ENCODE measurements at regions not wholly inside any gene's neighbourhood (a gene's known extent, or its start where the extent isn't known, plus 50 kb on each side); places are given as distances from the start of the nearest gene placed in this dataset.

DNA sequence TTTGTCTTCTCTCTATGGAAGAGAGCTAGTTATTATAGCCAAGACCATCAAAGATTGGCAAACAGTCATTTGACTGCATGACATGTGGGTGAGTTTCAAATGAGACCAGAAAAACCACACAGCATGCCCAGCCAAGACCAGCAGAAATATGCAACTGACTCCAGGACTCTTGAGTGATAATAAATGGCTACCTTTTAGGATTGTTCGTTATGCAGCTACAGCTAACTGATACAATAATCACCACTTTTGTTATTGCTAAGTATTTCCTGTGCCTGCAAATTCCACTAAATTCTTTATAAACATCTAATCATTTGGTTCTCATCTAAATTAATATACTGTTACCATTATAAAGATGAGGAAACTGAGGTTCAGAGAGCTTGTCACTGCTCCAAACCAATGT is 528.4 kb upstream of the TBX3 start:
- Mint-ChIP-seq H3K27me3 (no peaks in the 10 kb centered on the region), H3K4me1 (no peaks in the 10 kb centered on the region), H3K4me3 (no peak overlapping the region), H3K9me3 (peaks cover 0 to 11% (median 0%) of the 10 kb centered on the region in 7 donors), H3K36me3 (no peaks in the 10 kb centered on the region), H3K27ac (no peak overlapping the region)
- Histone ChIP-seq H3K27me3 (ENCODE audit: control insufficient read depth, insufficient read depth, low read length) (no peaks in the 10 kb centered on the region), H3K36me3 (ENCODE audit: control insufficient read depth, insufficient read depth, low read length) (no peaks in the 10 kb centered on the region), H3K27ac (ENCODE audit: insufficient read depth, low read length, poor library complexity, severe bottlenecking) (no peak overlapping the region), H3K4me1 (ENCODE audit: control insufficient read depth, insufficient read depth, low read length, poor library complexity, severe bottlenecking) (no peaks in the 10 kb centered on the region), H3K4me3 (ENCODE audit: low read depth, low read length) (no peak overlapping the region), H3K9me3 (ENCODE audit: control insufficient read depth in 2 of 2, low read length in 2 of 2) (no peaks in the 10 kb centered on the region)
- DNase-seq = no peak
- ATAC-seq (ENCODE audit: low read depth in 2 of 2) = no peak

DNA sequence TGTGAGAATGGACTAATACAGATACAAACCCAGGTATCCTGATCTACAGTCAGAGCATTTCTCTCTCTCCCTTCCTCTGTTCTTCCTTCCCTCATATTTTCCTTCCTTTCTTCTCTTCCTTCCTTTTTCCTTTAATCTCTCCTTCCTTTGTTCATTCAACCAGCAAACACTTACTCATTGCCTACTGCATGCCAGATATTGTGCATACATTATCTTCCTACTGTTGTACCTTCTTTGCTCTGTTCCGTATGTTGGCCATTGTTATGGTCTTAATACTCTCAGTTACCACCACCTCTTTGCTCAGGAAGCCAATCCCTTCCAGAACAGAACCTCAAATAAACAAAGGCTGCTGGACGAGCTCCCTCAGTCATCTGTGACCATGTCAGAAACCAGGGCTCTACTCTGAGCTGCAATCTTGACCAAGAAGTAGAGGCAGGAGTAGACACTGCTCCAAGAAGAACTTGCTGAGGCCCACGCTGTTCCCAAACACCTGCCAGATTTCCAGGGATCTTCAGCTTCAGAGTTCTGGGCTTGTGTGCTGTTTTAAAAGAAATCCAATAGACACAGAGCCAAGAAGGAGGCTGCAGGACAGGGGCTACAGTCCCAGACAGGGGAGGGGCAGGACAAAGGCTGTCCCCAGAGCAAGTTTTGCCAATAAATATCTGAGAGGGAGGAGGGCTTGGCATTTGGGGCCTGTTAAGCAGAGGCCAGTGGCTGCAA is 526.7 kb upstream of the TBX3 start:
- H3K9me3 Mint-ChIP-seq = peaks cover 0 to 11% (median 2%) of the 10 kb centered on the region in 7 donors
- no peak overlapping the region for H3K27ac ChIP-seq (ENCODE audit: insufficient read depth, low read length, poor library complexity, severe bottlenecking)
- ATAC-seq (ENCODE audit: low read depth in 2 of 2) = no peak
- no peaks in the 10 kb centered on the region for H3K36me3 ChIP-seq (ENCODE audit: control insufficient read depth, insufficient read depth, low read length)
- H3K27ac Mint-ChIP-seq = no peak overlapping the region
- H3K27me3 ChIP-seq (ENCODE audit: control insufficient read depth, insufficient read depth, low read length) = no peaks in the 10 kb centered on the region
- no peaks in the 10 kb centered on the region for H3K9me3 ChIP-seq (ENCODE audit: control insufficient read depth in 2 of 2, low read length in 2 of 2)
- H3K4me1 ChIP-seq (ENCODE audit: control insufficient read depth, insufficient read depth, low read length, poor library complexity, severe bottlenecking) = no peaks in the 10 kb centered on the region
- no peak overlapping the region for H3K4me3 ChIP-seq (ENCODE audit: low read depth, low read length)
- H3K27me3 Mint-ChIP-seq = no peaks in the 10 kb centered on the region
- H3K4me1 Mint-ChIP-seq = no peaks in the 10 kb centered on the region
- no peaks in the 10 kb centered on the region for H3K36me3 Mint-ChIP-seq
- no peak for DNase-seq
- H3K4me3 Mint-ChIP-seq = no peak overlapping the region

DNA sequence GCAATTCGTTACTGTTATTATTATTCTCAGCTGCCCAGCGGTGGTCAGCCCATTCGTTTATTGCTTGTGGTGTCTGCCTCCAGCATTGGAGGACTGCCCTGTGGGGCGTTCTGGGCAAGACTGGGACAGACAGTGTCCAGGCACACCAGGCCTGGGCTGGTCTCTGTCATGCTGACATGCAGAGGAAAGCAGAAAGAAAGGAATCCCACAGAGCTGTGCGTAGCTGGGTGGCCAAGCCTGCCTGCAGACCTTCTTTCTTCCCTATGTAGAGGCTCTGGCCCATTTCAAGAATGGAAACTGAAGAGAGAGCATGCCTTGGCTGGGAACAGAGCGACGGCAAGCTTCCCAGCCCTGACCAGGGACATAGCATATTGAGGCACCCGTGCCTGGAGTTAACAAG is 525.3 kb upstream of the TBX3 start:
- Histone ChIP-seq H3K27ac (ENCODE audit: insufficient read depth, low read length, poor library complexity, severe bottlenecking) (no peak overlapping the region), H3K9me3 (ENCODE audit: control insufficient read depth in 2 of 2, low read length in 2 of 2) (no peaks in the 10 kb centered on the region), H3K4me1 (ENCODE audit: control insufficient read depth, insufficient read depth, low read length, poor library complexity, severe bottlenecking) (no peaks in the 10 kb centered on the region), H3K36me3 (ENCODE audit: control insufficient read depth, insufficient read depth, low read length) (no peaks in the 10 kb centered on the region), H3K4me3 (ENCODE audit: low read depth, low read length) (no peak overlapping the region), H3K27me3 (ENCODE audit: control insufficient read depth, insufficient read depth, low read length) (no peaks in the 10 kb centered on the region)
- Mint-ChIP-seq H3K27ac (no peak overlapping the region), H3K9me3 (peaks cover 0 to 11% (median 2%) of the 10 kb centered on the region in 7 donors), H3K4me3 (no peak overlapping the region), H3K27me3 (no peaks in the 10 kb centered on the region), H3K4me1 (no peaks in the 10 kb centered on the region), H3K36me3 (no peaks in the 10 kb centered on the region)
- DNase-seq (no peak), ATAC-seq (ENCODE audit: low read depth in 2 of 2) (no peak)

DNA sequence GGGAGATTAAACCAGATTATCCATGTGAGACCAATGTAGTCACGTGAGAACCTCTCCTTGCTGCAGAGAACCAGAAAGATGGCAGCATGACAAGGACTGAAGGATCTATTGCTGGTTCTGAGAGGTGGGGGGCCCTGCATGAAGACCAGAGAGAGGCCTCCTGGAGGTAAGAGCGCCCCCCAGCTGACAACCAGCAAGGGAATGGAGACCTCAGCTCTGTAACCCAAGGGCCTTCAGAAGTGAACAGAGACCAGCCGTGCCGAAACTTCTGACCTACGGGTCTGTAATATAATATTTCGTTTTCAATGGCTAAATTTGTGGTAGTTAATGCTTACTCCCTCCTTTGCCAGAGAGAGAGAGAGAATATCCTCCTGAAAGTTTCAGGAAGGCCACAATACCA is 524.1 kb upstream of the TBX3 start:
- Histone ChIP-seq H3K27ac (ENCODE audit: insufficient read depth, low read length, poor library complexity, severe bottlenecking) (no peak overlapping the region), H3K27me3 (ENCODE audit: control insufficient read depth, insufficient read depth, low read length) (no peaks in the 10 kb centered on the region), H3K4me1 (ENCODE audit: control insufficient read depth, insufficient read depth, low read length, poor library complexity, severe bottlenecking) (no peaks in the 10 kb centered on the region), H3K9me3 (ENCODE audit: control insufficient read depth in 2 of 2, low read length in 2 of 2) (no peaks in the 10 kb centered on the region), H3K4me3 (ENCODE audit: low read depth, low read length) (no peak overlapping the region), H3K36me3 (ENCODE audit: control insufficient read depth, insufficient read depth, low read length) (no peaks in the 10 kb centered on the region)
- Mint-ChIP-seq H3K27ac (no peak overlapping the region), H3K36me3 (no peaks in the 10 kb centered on the region), H3K27me3 (no peaks in the 10 kb centered on the region), H3K4me3 (no peak overlapping the region), H3K9me3 (peaks cover 0 to 9% (median 2%) of the 10 kb centered on the region in 7 donors), H3K4me1 (no peaks in the 10 kb centered on the region)
- no peak for DNase-seq
- ATAC-seq (ENCODE audit: low read depth in 2 of 2) = no peak

DNA sequence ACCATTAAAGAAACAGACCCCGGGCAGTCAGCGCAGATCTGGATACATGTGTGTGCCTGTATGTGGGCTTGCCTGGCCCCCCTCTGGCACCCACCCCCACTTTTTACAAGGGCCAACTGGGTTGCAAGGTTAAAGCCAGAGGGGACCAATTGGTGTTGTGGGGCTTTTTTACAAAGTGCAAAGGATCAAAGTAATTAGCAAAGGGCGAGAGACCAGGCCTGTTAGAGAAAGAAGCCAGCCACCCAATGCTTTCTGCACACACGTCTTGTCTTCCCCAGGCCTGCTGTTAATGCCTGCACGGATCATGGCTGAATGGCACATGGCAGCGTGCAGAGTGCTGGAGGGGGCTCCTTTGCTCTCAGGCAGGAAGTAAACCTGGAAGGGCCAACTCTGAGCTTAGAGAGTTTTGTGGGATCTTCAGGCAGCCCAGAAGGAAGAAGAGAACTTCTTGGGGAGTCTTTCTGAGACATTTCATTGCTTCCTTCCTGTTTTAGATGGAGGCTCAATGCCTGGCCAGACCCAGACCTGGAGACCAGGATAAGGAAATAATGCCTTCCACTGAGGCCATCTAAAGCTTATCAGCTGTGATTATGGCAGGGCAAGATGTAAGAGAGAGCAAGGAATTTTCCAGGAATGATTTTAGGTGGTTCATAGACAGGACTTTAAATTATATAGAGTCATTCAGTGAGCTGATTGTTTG is 523.4 kb upstream of the TBX3 start:
- Histone ChIP-seq H3K36me3 (ENCODE audit: control insufficient read depth, insufficient read depth, low read length) (no peaks in the 10 kb centered on the region), H3K27ac (ENCODE audit: insufficient read depth, low read length, poor library complexity, severe bottlenecking) (no peak overlapping the region), H3K4me1 (ENCODE audit: control insufficient read depth, insufficient read depth, low read length, poor library complexity, severe bottlenecking) (no peaks in the 10 kb centered on the region), H3K4me3 (ENCODE audit: low read depth, low read length) (no peak overlapping the region), H3K9me3 (ENCODE audit: control insufficient read depth in 2 of 2, low read length in 2 of 2) (no peaks in the 10 kb centered on the region), H3K27me3 (ENCODE audit: control insufficient read depth, insufficient read depth, low read length) (no peaks in the 10 kb centered on the region)
- H3K4me3 Mint-ChIP-seq = no peak overlapping the region
- no peaks in the 10 kb centered on the region for H3K4me1 Mint-ChIP-seq
- ATAC-seq (ENCODE audit: low read depth in 2 of 2) (no peak), DNase-seq (no peak)
- no peaks in the 10 kb centered on the region for H3K27me3 Mint-ChIP-seq
- peaks cover 0 to 13% (median 3%) of the 10 kb centered on the region in 7 donors for H3K9me3 Mint-ChIP-seq
- H3K27ac Mint-ChIP-seq = no peak overlapping the region
- no peaks in the 10 kb centered on the region for H3K36me3 Mint-ChIP-seq

DNA sequence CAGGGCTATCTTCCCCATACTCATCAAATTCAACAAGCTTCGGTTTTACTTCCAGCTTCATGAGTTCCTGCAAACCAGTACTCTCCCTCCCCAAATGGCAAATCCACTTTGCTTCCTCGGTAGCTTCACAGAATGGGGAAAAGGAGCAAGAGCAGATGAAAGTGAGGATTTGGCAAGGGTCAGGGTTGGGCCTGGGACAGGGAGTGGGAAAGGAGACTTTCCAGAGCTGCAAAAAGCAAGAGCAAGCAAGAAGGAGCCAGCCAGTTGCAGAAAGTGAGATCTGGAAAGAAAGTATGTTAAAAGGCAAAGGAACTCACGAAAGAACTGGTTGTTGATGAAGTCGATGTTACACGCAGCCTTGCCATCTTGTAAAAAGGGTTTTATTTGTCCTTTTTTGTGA is 522.8 kb upstream of the TBX3 start:
- Mint-ChIP-seq H3K4me3 (no peak overlapping the region), H3K9me3 (peaks cover 0 to 13% (median 4%) of the 10 kb centered on the region in 7 donors), H3K4me1 (no peaks in the 10 kb centered on the region), H3K27ac (no peak overlapping the region), H3K27me3 (no peaks in the 10 kb centered on the region), H3K36me3 (no peaks in the 10 kb centered on the region)
- H3K27ac ChIP-seq (ENCODE audit: insufficient read depth, low read length, poor library complexity, severe bottlenecking) = no peak overlapping the region
- no peak for ATAC-seq (ENCODE audit: low read depth in 2 of 2)
- no peak overlapping the region for H3K4me3 ChIP-seq (ENCODE audit: low read depth, low read length)
- no peaks in the 10 kb centered on the region for H3K36me3 ChIP-seq (ENCODE audit: control insufficient read depth, insufficient read depth, low read length)
- no peaks in the 10 kb centered on the region for H3K4me1 ChIP-seq (ENCODE audit: control insufficient read depth, insufficient read depth, low read length, poor library complexity, severe bottlenecking)
- no peaks in the 10 kb centered on the region for H3K9me3 ChIP-seq (ENCODE audit: control insufficient read depth in 2 of 2, low read length in 2 of 2)
- H3K27me3 ChIP-seq (ENCODE audit: control insufficient read depth, insufficient read depth, low read length) = no peaks in the 10 kb centered on the region
- DNase-seq = no peak

DNA sequence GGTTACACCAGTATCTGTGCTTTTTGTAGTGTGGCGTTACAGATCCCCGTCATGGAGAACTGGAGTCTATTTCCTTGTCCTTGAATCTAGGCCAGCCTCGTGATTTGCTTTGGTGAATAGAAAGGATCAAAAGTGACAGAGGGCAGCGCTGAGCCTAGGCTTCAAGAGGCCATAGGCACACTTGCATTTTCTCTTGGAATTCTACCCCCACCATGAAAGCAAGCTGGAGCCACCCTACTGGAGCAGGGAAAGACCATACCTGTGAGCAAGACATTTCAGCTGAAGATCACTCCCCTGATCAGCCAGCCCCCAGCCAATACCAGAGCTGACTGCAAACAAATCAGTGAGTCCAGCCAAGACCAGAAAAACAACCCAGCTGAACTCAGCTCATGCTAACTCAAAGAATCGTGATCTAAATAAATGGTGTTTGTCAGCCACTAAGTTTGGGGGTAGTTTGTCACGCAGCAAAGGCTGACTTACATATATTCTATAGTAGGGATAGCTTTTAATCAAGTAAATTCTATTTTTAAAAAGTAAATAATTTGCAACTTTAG is 521.9 kb upstream of the TBX3 start:
- H3K27me3 Mint-ChIP-seq = no peaks in the 10 kb centered on the region
- Histone ChIP-seq H3K9me3 (ENCODE audit: control insufficient read depth in 2 of 2, low read length in 2 of 2) (no peaks in the 10 kb centered on the region), H3K4me1 (ENCODE audit: control insufficient read depth, insufficient read depth, low read length, poor library complexity, severe bottlenecking) (no peaks in the 10 kb centered on the region), H3K27me3 (ENCODE audit: control insufficient read depth, insufficient read depth, low read length) (no peaks in the 10 kb centered on the region), H3K36me3 (ENCODE audit: control insufficient read depth, insufficient read depth, low read length) (no peaks in the 10 kb centered on the region), H3K4me3 (ENCODE audit: low read depth, low read length) (no peak overlapping the region), H3K27ac (ENCODE audit: insufficient read depth, low read length, poor library complexity, severe bottlenecking) (no peak overlapping the region)
- DNase-seq (no peak), ATAC-seq (ENCODE audit: low read depth in 2 of 2) (no peak)
- no peak overlapping the region for H3K4me3 Mint-ChIP-seq
- H3K36me3 Mint-ChIP-seq = no peaks in the 10 kb centered on the region
- no peak overlapping the region for H3K27ac Mint-ChIP-seq
- peaks cover 0 to 10% (median 2%) of the 10 kb centered on the region in 7 donors for H3K9me3 Mint-ChIP-seq
- no peaks in the 10 kb centered on the region for H3K4me1 Mint-ChIP-seq
